Stimulated activated CD4-positive, alpha-beta T cell treated with anti-CD3 and anti-CD28 coated beads, Interleukin-12 subunit alpha, Interleukin-12 subunit beta, amount 100 ng/mL, for 48 hours (primary cell): ENCODE measurements at regions not wholly inside any gene's neighbourhood (a gene's known extent, or its start where the extent isn't known, plus 50 kb on each side); places are given as distances from the start of the nearest gene placed in this dataset.

Experiments used
- DNase-seq, 3 donors: peaks; one replicate each; pipeline ENCODE4 v3.0.0-alpha.2; 2020; ENCODE audit warnings: low read depth in 2 of 3, low spot score in 1 of 3

DNA sequence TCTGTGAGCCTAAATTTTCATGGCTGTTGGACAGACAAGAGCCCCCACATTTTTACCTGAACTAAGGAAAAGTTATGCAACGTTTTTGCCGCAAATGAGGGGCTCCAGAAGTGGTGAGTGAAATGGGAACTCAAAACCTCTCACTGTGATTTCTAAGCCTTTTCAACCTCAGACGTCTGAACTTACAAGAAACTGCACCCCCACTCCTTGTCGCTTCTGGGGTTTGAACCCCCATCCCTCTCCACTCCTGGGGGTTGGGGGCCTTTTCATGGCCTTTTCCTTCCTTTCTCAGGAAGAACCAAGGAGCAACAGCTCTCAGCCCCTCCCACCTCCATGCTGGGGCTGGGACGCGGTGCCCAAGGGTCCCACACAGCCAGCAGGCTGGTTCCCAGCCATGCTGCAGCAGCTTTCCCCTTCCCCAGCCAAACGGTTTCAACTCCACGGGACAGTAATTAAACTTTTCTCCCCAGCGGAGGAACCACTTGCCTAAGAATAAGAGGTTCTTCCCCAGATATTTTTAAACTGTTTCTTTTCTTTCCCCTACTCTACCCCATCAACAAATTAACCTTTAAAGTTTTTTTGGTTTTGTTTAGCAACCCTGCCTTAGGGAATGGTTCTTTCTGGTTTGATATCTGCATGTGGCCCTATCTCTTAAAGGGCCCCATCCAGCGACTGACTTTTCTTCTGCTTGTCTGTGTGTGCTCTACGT lies 387.6 kb upstream of the CBLB start:
- DNase-seq: no peak

DNA sequence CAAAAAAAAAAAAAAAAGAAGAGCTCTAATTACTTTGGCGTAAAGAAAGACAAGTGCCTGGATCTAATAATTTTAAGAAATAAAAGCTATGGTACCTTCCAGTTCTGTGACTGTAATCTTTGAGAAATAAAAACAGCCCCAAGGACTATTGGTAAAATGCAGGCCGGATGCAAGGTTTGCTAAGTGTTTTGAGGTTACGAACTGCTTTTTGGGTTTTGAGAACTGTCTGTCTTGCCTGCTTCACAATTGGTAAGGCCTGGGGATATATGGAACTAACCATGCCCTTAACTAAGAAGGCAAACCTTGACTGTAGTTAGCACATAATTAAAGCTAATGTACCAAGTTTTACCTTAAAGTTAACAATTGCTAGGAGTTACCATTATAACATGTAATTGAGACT lies 388.4 kb upstream of the CBLB start:
- DNase-seq: no peak

DNA sequence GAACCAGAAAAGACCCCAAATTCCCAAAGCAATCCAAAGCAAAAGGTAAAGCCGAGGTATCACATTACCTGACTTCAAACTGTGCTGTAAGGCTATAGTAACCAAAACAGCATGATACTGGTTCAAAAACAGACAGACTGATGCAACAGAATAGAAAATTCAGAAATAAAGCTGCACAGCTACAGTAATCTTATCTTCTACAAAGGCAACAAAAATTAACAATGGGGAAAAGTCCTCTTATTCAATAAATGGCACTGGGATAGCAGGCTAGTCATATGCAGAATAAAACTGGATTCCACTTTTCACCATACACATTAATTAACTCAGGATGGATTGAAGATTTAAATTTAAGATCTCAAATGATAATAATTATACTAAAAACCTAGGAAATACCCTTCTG lies 392.6 kb upstream of the CBLB start:
- no peak for DNase-seq

DNA sequence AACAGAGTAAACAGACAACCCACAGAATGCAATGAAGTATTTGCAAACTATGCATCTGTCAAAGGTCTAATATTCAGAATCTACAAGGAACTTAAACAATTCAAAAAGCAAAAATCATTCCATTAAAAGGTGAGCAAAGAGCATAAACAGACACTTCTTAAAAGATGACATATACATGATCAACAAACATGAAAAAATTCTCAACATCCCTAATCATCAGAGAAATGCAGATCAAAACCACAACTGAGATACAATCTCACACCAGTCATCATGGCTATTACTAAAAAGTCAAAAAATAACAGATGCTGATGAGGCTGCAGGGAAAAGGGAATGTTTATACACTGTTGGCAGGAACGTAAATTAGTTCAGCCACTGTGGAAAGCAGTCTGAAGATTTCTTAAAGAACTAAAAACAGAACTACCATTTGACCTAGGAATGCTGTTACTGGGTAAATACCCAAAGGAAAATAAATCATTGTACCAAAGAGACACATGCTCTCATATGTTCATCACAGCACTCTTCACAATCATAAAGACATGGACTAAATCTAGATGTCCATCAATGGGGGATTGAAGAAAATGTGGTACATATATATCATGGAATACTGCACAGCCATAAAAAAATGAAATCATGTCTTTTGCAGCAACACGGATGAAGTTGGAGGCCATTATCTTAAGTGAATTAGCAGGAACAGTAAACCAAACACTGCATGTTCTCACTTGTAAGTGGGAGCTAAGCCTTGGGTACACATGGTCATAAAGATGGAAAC lies 393.3 kb upstream of the CBLB start:
- DNase-seq: no peak

DNA sequence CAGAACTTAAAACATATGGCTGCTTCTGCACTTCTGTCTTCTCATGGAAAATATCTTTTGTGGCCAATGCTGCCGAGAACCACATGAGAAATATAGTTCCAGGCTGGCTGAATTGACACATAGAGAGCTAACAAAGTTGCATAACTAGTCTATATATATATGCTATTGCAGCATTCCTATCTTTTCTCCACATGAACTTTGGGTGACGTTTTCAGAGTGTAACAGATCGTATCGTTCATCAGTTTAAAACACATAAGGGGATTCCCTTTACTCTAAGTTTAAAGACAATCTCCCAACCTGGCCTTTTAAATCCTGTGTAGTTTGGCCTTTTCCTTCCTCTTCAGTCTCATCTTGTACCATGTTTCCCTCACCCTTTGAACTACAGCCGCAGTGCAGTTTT lies 394.2 kb upstream of the CBLB start:
- no peak for DNase-seq

DNA sequence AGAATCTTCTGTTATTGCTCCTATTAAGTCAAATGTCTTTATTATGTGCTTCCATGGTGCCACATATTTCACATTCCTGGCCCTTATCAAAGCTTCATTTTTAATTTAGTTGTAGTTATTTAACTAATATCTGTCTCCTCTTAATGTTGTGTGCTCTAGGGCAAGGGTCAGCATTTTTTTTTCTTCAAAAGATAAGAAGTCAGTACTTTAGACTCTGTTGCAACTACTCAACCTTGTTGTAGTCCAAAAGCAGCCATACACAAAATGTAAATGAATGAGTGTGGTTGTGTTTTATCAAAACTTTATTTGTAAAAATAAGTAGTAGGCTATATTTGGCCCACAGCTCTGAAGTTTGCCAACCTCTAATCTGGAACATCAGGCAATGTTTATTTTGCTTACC lies 394.7 kb upstream of the CBLB start:
- DNase-seq: no peak

DNA sequence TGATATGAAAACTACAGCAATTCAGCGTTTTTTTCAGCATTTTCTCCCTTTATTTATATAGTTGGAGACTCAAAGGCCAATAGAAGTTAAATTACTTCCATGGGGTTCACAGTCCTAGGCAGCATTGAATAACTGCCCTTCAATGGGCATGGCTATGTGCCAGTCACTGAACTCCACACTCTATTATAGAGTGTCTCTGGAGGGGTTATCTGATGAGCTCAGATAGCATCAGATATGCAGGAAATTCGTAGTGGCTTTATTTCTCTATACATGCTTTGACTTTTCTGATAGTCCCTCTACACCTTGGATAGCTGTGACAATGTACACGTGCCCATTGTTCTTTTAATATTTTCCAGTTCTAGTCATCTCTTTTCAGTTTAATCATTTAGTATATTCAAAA lies 396.9 kb upstream of the CBLB start:
- DNase-seq: no peak

DNA sequence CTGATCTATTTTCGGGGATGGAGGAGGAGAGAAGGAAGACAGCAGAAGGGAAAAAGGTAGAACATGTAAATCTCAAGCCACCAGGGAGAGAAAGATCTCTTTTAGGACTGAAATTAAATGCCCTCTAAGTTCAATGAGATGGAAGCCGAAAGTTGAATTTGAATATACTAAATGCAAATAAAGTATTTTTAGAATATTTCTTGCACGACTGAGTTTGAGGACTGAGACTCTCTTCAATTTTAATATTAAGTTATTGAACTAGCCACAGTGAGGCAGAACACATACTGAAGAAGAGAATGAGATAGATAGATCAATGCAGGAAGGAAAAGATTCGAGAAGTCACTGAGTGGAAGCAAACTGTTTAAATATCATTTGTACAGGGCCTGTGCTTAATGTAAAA lies 399.9 kb upstream of the CBLB start:
- no peak for DNase-seq

DNA sequence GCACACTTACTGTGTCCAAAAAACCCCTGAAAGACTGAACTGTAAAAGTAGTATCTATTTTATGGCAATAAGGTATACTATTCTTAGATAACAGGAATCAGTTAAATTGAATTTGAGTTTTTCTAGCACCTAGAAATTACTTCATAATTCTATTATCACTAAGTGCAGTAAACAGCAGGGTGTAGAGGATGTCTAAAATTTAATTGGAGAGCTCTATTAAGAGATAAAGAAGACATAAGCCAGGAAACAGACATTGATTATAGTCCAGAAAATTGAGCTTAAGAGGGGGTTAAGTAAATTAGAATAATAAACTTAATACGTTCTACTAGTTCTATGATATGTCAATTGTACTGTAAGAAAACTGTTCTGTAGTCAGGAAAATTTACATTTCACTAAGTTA lies 403.5 kb upstream of the CBLB start:
- DNase-seq: no peak

DNA sequence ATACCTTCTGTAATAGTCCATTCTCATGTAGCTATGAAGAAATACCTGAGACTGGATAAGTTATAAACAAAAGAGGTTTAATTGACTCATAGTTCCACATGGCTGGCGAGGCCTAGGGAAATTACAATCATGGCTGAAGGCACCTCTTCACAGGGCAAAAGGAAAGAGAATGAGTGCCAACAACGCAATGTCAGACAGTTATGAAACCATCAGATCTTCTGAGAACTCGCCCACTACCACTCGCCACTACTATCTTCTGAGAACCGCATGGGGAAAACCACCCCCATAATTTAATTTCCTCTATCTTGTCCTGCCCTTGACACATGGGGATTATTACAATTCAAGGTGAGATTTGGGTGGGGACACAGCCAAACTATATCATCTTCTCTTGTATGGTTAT lies 406.8 kb upstream of the CBLB start:
- DNase-seq: no peak

DNA sequence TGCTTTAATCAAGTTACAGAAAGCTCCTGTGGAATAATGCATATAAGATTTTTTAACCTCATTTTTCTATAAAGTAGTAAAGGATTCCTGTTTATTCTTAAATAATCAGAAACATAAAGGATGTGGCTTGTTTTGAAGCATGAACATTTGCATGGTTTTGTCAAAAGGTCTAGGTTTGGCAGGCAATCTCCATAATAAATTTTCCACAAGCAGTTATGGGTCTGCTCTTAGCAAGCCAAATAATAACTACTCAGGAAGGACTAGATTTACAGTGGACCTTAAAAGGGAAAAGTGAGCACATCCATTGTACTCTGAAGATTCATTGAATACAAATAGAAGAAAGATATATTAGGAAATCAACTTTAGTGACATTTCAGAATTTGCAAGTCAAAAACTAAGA lies 407.3 kb upstream of the CBLB start:
- no peak for DNase-seq

DNA sequence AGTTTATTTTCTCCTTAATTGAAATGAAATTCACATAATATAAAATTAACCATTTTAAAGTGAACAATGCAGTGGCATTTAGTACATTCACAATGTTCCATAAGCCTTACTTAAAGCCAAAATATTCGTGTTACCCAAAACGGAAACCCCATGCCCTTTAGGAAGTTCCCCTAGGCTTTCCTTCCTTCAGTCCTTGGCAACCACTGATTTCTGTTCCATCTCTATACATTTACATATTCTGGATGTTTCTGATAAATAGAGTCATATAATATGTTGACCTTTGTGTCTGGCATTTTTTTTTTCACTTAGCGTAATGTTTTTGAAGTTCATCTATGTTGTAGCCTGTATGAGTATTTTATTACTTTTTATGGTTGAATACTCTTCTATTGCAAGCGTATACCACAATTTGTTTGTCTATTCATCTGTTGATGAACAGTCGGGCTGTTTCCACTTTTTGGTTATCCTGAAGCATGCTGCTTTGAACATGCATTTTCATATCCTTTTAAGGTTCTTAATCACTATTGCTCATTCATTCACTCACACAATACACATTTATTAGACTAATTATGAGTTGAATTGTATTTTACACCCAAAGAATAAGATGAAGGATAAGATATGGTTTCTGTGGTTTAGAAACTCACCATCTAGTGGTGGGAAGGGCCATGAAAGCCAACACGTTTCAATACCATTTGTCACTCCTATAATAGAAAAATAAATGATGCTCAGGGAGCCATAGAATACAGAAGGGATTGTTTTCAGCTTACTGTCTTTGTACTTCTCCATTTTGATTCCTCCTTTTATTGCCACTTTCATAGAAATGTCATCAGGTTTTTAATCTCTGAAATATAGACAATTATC lies 408.2 kb upstream of the CBLB start:
- DNase-seq: no peak

DNA sequence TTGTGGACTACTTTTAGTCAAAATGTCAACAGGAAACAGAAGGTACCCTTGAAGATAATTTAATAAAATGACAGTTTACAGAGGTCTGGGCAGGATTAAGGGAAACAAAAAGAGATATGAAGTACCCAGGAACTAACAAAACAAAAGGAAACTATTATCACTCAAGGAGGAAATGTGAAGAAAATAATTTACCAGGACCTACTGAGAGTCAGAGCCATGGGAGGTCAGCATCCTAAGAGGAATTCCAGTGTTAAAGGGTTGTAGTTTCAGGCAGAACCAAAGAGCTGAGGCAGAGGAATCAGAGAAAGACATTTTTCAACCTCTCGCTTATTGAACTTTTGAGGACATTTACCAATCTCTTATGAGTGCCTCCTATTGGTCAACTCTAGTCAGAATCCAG lies 408.9 kb upstream of the CBLB start:
- no peak for DNase-seq

DNA sequence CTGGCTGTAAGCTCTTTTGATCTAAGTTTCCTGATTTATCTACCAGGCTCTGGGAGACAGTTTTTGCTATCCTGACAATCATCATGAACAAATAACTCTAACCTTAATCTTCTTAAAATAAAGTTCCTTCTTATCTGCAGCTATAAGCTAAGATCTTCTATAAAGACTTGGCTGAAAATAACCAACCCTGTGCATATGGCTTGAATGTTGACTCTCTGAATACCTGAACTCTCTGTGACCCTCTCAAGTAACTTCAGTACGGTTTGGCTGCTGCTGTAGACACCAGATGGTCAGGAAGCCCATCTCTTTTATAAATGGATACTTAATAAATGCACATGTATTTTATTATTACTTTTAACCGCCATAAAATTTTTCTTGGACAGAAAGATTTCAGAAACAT lies 412.4 kb upstream of the CBLB start:
- DNase-seq: no peak

DNA sequence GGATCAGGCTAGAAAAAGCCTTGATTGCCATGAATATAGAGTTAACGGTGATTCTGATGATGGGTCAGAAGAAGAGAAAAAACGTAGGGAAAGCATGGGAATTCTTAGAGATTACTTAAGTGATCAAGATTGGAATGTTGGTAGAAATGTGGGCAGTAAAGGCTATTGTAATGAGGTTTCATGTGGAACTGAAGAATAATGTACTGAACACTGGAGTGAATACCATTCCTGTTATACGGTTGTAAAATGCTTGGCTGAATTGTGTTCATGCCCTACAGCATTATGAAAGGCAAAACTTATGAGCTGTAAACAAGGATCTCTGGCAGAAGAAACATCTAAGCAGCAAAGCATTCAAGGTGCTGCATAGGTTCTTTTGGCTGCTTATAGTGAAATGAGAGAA lies 414.1 kb upstream of the CBLB start:
- no peak for DNase-seq

DNA sequence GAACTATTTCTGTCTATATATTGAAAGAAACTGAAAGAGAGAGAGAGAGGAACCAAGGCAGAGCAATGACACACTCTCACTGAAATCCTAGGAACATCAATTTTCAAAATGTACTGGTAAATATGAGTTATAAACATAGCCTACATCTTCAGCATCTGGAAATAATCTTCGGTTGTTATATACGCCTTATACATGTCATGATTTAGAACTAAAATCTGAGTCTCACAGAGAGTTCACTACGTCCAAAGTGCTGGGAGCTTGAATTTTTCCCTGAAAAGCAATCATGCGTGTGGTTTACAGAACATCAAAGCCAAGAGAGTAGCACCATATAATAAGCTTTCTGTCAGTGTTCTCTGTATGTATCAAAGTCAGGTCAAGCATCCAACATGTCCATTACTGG lies 420.0 kb upstream of the CBLB start:
- DNase-seq: no peak

DNA sequence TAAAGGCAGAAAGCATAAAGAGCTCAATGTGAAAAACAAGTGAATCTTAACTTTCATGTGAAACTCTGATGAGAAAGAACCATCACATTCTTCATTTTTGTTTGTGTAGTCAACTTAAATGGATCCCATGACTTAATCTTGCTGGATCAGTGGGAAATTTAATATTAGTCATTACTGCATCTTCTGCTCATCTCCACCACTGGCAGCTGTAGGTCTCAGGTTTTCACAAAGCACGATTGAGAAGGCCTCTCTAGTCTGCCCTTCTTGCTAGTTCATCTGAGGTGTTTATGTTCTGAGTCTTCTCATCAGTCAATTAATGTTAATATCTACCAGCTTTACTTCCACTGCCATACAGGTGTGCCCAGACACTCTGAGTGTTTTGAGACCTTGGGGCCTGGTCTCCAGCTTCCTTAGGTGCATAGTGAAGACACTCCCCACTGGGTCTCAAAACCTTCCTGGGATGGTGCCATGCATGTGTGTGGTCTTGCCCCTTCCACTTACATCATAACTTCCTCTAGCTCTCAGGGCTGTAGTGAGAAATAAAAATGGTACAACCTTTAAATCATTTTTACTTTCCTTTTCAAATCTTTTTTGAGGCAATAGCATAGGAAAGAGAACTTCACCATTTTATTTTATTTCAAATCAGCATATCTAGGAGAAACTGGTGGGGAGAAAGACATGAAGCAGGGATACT lies 421.6 kb upstream of the CBLB start:
- no peak for DNase-seq

DNA sequence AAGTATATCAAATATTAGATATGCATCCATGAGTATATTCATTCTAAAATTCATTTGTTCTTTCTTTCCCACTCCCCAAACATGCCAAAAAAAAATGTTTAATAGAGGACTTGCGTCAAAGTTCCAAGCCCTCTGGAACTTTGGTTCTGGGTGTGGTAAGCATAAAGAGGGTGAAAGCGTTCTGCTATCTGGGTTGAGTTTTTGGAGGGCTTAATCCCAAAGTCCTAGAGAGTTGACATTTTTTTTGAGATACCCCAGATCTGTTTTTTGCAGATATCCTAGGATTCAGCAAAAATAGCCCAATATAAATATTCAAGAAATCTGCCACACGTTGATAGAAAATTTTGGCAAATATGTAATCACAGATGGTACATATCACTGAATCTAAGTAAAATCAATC lies 424.3 kb upstream of the CBLB start:
- no peak for DNase-seq

DNA sequence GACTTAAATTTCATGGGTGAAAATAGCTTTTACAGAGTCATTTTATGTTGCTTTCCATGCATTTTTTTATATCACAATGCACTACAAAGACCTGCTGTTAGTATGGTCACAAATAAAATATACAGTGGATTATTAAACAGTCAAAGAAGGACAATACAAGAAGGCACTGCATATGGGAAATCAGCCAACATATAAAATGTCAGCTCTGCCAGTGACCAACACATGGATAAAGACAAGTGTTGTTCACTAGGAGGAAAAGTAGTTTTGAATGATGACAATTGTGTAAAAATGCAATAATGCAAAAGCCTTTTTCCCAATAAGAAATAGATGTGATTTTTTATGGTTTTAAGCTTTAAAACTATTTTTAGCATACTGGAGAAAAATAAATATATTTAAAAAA lies 425.3 kb upstream of the CBLB start:
- DNase-seq: no peak

DNA sequence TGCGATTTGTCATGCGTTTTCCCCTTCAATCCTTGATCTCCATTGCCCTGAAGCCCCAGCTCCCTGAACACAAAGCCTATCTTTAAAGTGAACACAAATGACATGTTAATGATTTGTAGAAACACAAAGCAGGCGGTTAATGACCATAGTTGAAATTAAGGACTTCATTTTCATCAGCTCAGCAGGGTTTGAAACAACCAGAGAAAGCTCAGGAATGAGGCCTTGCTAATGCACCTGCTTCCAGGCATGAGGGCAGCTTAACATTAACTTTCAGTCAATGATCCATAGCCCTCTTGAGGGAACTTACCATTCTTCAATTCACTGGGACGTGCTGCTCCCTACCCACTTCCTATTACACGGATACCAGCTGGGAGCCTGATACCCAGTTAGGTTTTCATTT lies 427.2 kb upstream of the CBLB start:
- no peak for DNase-seq

DNA sequence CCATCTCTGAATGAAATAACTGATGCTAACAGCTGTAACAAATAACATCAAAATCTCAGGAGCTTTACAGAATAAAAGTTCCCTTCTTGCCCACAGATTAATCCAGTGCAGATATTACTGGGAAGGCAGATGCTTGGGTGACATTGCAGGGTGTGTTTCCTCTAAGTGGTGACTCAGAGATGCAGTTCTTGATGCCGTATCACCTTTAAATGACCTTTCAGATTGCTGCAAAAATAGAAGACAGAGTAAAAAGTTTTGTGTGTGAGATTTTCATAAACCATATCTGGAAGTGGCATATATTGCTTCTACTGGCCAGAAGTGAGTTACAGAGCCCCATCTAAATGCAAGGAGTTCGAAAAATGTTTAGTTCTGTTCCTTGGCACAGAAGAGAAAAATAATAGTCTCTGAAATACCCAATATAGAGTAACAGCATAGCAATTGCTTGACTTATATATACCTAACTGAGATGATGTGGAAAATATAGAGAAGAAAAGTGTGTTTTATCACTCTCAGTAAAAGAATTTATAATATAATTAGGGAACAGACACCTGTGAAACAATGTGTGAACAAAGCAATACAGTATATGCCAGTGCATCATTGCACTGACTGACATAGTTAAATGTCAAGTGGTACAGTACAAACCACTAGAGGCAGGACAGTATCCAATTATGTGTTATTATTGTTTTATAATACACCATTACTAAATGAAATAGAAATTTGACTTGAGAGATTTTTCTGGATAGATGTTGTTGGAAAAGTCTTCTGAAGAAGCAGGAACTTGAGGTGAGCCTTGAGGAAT lies 430.7 kb upstream of the CBLB start:
- DNase-seq: peak in 1 of 3 donors; percentile 7
